ENCODE measurements at regions not wholly inside any gene's neighbourhood (a gene's known extent, or its start where the extent isn't known, plus 50 kb on each side); places are given as distances from the start of the nearest gene placed in this dataset.

- Histone ChIP-seq H3K4me3 (ENCODE audit: low read depth in 1 of 5, low read length in 5 of 5) (no peak overlapping the region), H3K9me3 (ENCODE audit: control insufficient read depth in 5 of 5, low read length in 5 of 5) (peaks cover 0 to 10% (median 6%) of the 10 kb centered on the region in 5 donors), H3K4me1 (ENCODE audit: control insufficient read depth in 5 of 5, insufficient read depth in 5 of 5, low read length in 5 of 5) (no peaks in the 10 kb centered on the region), H3K27ac (ENCODE audit: low read depth, low read length) (no peak overlapping the region), H3K27me3 (ENCODE audit: control insufficient read depth in 5 of 5, insufficient read depth in 4 of 5, low read length in 5 of 5) (no peaks in the 10 kb centered on the region), H3K9ac (ENCODE audit: low read length in 5 of 5) (no peak overlapping the region), H3K36me3 (ENCODE audit: control insufficient read depth in 5 of 5, insufficient read depth in 5 of 5, low read length in 5 of 5) (no peaks in the 10 kb centered on the region)
Observed at GRCh38 chr7:52909131-52909530, 126.3 kb upstream of the POM121L12 start.

GRCh38 chr7:52897713-52898112 lies 137.7 kb upstream of the POM121L12 start:
- Histone ChIP-seq H3K27me3 (ENCODE audit: control insufficient read depth in 5 of 5, insufficient read depth in 4 of 5, low read length in 5 of 5) (no peaks in the 10 kb centered on the region), H3K36me3 (ENCODE audit: control insufficient read depth in 5 of 5, insufficient read depth in 5 of 5, low read length in 5 of 5) (no peaks in the 10 kb centered on the region), H3K4me3 (ENCODE audit: low read depth in 1 of 5, low read length in 5 of 5) (no peak overlapping the region), H3K9me3 (ENCODE audit: control insufficient read depth in 5 of 5, low read length in 5 of 5) (no peaks in the 10 kb centered on the region), H3K4me1 (ENCODE audit: control insufficient read depth in 5 of 5, insufficient read depth in 5 of 5, low read length in 5 of 5) (no peaks in the 10 kb centered on the region), H3K27ac (ENCODE audit: low read depth, low read length) (no peak overlapping the region), H3K9ac (ENCODE audit: low read length in 5 of 5) (no peak overlapping the region)

- H3K36me3 ChIP-seq (ENCODE audit: control insufficient read depth in 5 of 5, insufficient read depth in 5 of 5, low read length in 5 of 5) = no peaks in the 10 kb centered on the region
Observed at GRCh38 chr7:52897288-52897687, 138.1 kb upstream of the POM121L12 start.

GRCh38 chr7:52877240-52877639 lies 158.2 kb upstream of the POM121L12 start:
- Histone ChIP-seq H3K4me1 (ENCODE audit: control insufficient read depth in 5 of 5, insufficient read depth in 5 of 5, low read length in 5 of 5) (no peaks in the 10 kb centered on the region), H3K9ac (ENCODE audit: low read length in 5 of 5) (no peak overlapping the region), H3K27ac (ENCODE audit: low read depth, low read length) (no peak overlapping the region), H3K36me3 (ENCODE audit: control insufficient read depth in 5 of 5, insufficient read depth in 5 of 5, low read length in 5 of 5) (no peaks in the 10 kb centered on the region), H3K9me3 (ENCODE audit: control insufficient read depth in 5 of 5, low read length in 5 of 5) (peaks cover 0 to 10% (median 3%) of the 10 kb centered on the region in 5 donors), H3K4me3 (ENCODE audit: low read depth in 1 of 5, low read length in 5 of 5) (no peak overlapping the region), H3K27me3 (ENCODE audit: control insufficient read depth in 5 of 5, insufficient read depth in 4 of 5, low read length in 5 of 5) (no peaks in the 10 kb centered on the region)

More at GRCh38 chr7:52897288-52897687, 138.1 kb upstream of the POM121L12 start:
- Histone ChIP-seq H3K9ac (ENCODE audit: low read length in 5 of 5) (no peak overlapping the region), H3K4me3 (ENCODE audit: low read depth in 1 of 5, low read length in 5 of 5) (no peak overlapping the region), H3K27me3 (ENCODE audit: control insufficient read depth in 5 of 5, insufficient read depth in 4 of 5, low read length in 5 of 5) (no peaks in the 10 kb centered on the region), H3K4me1 (ENCODE audit: control insufficient read depth in 5 of 5, insufficient read depth in 5 of 5, low read length in 5 of 5) (no peaks in the 10 kb centered on the region), H3K27ac (ENCODE audit: low read depth, low read length) (no peak overlapping the region), H3K9me3 (ENCODE audit: control insufficient read depth in 5 of 5, low read length in 5 of 5) (peaks cover 0 to 2% (median 0%) of the 10 kb centered on the region in 5 donors)

GRCh38 chr7:52876402-52876801 lies 159.0 kb upstream of the POM121L12 start:
- Histone ChIP-seq H3K4me3 (ENCODE audit: low read depth in 1 of 5, low read length in 5 of 5) (no peak overlapping the region), H3K9me3 (ENCODE audit: control insufficient read depth in 5 of 5, low read length in 5 of 5) (peaks cover 0 to 10% (median 3%) of the 10 kb centered on the region in 5 donors), H3K27ac (ENCODE audit: low read depth, low read length) (no peak overlapping the region), H3K4me1 (ENCODE audit: control insufficient read depth in 5 of 5, insufficient read depth in 5 of 5, low read length in 5 of 5) (no peaks in the 10 kb centered on the region), H3K9ac (ENCODE audit: low read length in 5 of 5) (no peak overlapping the region), H3K36me3 (ENCODE audit: control insufficient read depth in 5 of 5, insufficient read depth in 5 of 5, low read length in 5 of 5) (no peaks in the 10 kb centered on the region), H3K27me3 (ENCODE audit: control insufficient read depth in 5 of 5, insufficient read depth in 4 of 5, low read length in 5 of 5) (no peaks in the 10 kb centered on the region)

GRCh38 chr7:52863652-52864051 lies 171.8 kb upstream of the POM121L12 start:
- H3K9ac ChIP-seq (ENCODE audit: low read length in 5 of 5) = no peak overlapping the region
- H3K9me3 ChIP-seq (ENCODE audit: control insufficient read depth in 5 of 5, low read length in 5 of 5) = peaks cover 0 to 23% (median 18%) of the 10 kb centered on the region in 5 donors
- no peaks in the 10 kb centered on the region for H3K36me3 ChIP-seq (ENCODE audit: control insufficient read depth in 5 of 5, insufficient read depth in 5 of 5, low read length in 5 of 5)
- H3K4me3 ChIP-seq (ENCODE audit: low read depth in 1 of 5, low read length in 5 of 5) = no peak overlapping the region
- H3K27me3 ChIP-seq (ENCODE audit: control insufficient read depth in 5 of 5, insufficient read depth in 4 of 5, low read length in 5 of 5) = no peaks in the 10 kb centered on the region
- no peak overlapping the region for H3K27ac ChIP-seq (ENCODE audit: low read depth, low read length)
- no peaks in the 10 kb centered on the region for H3K4me1 ChIP-seq (ENCODE audit: control insufficient read depth in 5 of 5, insufficient read depth in 5 of 5, low read length in 5 of 5)

- peaks cover 0 to 23% (median 18%) of the 10 kb centered on the region in 5 donors for H3K9me3 ChIP-seq (ENCODE audit: control insufficient read depth in 5 of 5, low read length in 5 of 5)
- H3K27ac ChIP-seq (ENCODE audit: low read depth, low read length) = no peak overlapping the region
- H3K4me3 ChIP-seq (ENCODE audit: low read depth in 1 of 5, low read length in 5 of 5) = no peak overlapping the region
- H3K27me3 ChIP-seq (ENCODE audit: control insufficient read depth in 5 of 5, insufficient read depth in 4 of 5, low read length in 5 of 5) = no peaks in the 10 kb centered on the region
- no peaks in the 10 kb centered on the region for H3K36me3 ChIP-seq (ENCODE audit: control insufficient read depth in 5 of 5, insufficient read depth in 5 of 5, low read length in 5 of 5)
- H3K4me1 ChIP-seq (ENCODE audit: control insufficient read depth in 5 of 5, insufficient read depth in 5 of 5, low read length in 5 of 5) = no peaks in the 10 kb centered on the region
- H3K9ac ChIP-seq (ENCODE audit: low read length in 5 of 5) = no peak overlapping the region
Observed at GRCh38 chr7:52862321-52862720, 173.1 kb upstream of the POM121L12 start.

GRCh38 chr7:52857367-52857766 lies 178.1 kb upstream of the POM121L12 start:
- Histone ChIP-seq H3K4me3 (ENCODE audit: low read depth in 1 of 5, low read length in 5 of 5) (no peak overlapping the region), H3K27me3 (ENCODE audit: control insufficient read depth in 5 of 5, insufficient read depth in 4 of 5, low read length in 5 of 5) (no peaks in the 10 kb centered on the region), H3K36me3 (ENCODE audit: control insufficient read depth in 5 of 5, insufficient read depth in 5 of 5, low read length in 5 of 5) (no peaks in the 10 kb centered on the region), H3K9me3 (ENCODE audit: control insufficient read depth in 5 of 5, low read length in 5 of 5) (no peaks in the 10 kb centered on the region), H3K27ac (ENCODE audit: low read depth, low read length) (no peak overlapping the region), H3K4me1 (ENCODE audit: control insufficient read depth in 5 of 5, insufficient read depth in 5 of 5, low read length in 5 of 5) (no peaks in the 10 kb centered on the region), H3K9ac (ENCODE audit: low read length in 5 of 5) (no peak overlapping the region)

GRCh38 chr7:52854681-52855080 lies 180.8 kb upstream of the POM121L12 start:
- no peaks in the 10 kb centered on the region for H3K9me3 ChIP-seq (ENCODE audit: control insufficient read depth in 5 of 5, low read length in 5 of 5)
- H3K27me3 ChIP-seq (ENCODE audit: control insufficient read depth in 5 of 5, insufficient read depth in 4 of 5, low read length in 5 of 5) = no peaks in the 10 kb centered on the region
- no peaks in the 10 kb centered on the region for H3K4me1 ChIP-seq (ENCODE audit: control insufficient read depth in 5 of 5, insufficient read depth in 5 of 5, low read length in 5 of 5)
- no peak overlapping the region for H3K9ac ChIP-seq (ENCODE audit: low read length in 5 of 5)
- no peaks in the 10 kb centered on the region for H3K36me3 ChIP-seq (ENCODE audit: control insufficient read depth in 5 of 5, insufficient read depth in 5 of 5, low read length in 5 of 5)
- no peak overlapping the region for H3K27ac ChIP-seq (ENCODE audit: low read depth, low read length)
- H3K4me3 ChIP-seq (ENCODE audit: low read depth in 1 of 5, low read length in 5 of 5) = no peak overlapping the region

GRCh38 chr7:52851547-52851946 lies 183.9 kb upstream of the POM121L12 start:
- Histone ChIP-seq H3K9me3 (ENCODE audit: control insufficient read depth in 5 of 5, low read length in 5 of 5) (peaks cover 0 to 5% (median 0%) of the 10 kb centered on the region in 5 donors), H3K4me1 (ENCODE audit: control insufficient read depth in 5 of 5, insufficient read depth in 5 of 5, low read length in 5 of 5) (no peaks in the 10 kb centered on the region), H3K36me3 (ENCODE audit: control insufficient read depth in 5 of 5, insufficient read depth in 5 of 5, low read length in 5 of 5) (no peaks in the 10 kb centered on the region), H3K27ac (ENCODE audit: low read depth, low read length) (no peak overlapping the region), H3K4me3 (ENCODE audit: low read depth in 1 of 5, low read length in 5 of 5) (no peak overlapping the region), H3K9ac (ENCODE audit: low read length in 5 of 5) (no peak overlapping the region), H3K27me3 (ENCODE audit: control insufficient read depth in 5 of 5, insufficient read depth in 4 of 5, low read length in 5 of 5) (no peaks in the 10 kb centered on the region)

GRCh38 chr7:52843436-52843835 lies 192.0 kb upstream of the POM121L12 start:
- Histone ChIP-seq H3K9me3 (ENCODE audit: control insufficient read depth in 5 of 5, low read length in 5 of 5) (peaks cover 0 to 9% (median 0%) of the 10 kb centered on the region in 5 donors), H3K36me3 (ENCODE audit: control insufficient read depth in 5 of 5, insufficient read depth in 5 of 5, low read length in 5 of 5) (no peaks in the 10 kb centered on the region), H3K4me1 (ENCODE audit: control insufficient read depth in 5 of 5, insufficient read depth in 5 of 5, low read length in 5 of 5) (no peaks in the 10 kb centered on the region), H3K4me3 (ENCODE audit: low read depth in 1 of 5, low read length in 5 of 5) (no peak overlapping the region), H3K27ac (ENCODE audit: low read depth, low read length) (no peak overlapping the region), H3K27me3 (ENCODE audit: control insufficient read depth in 5 of 5, insufficient read depth in 4 of 5, low read length in 5 of 5) (no peaks in the 10 kb centered on the region), H3K9ac (ENCODE audit: low read length in 5 of 5) (no peak overlapping the region)

All from subcutaneous abdominal adipose tissue (tissue), 5 donors.